SJSA1 (cell line): ENCODE measurements at regions not wholly inside any gene's neighbourhood (a gene's known extent, or its start where the extent isn't known, plus 50 kb on each side); places are given as distances from the start of the nearest gene placed in this dataset.
"Not testable (repeated sequence)": the region's sequence is repeated elsewhere in the genome, so short reads cannot be mapped to it uniquely, and the experiment has no call there.

ENCODE experiments used
- DNase-seq, 2 experiments: peaks; one replicate each; pipeline ENCODE4 v3.0.0-alpha.2; 2015 to 2020; ENCODE audit warnings: low spot score in 2 of 2, low read depth in 1 of 2
- H3K27ac ChIP-seq: fragments of 250-450 bp; sonication (Bioruptor Pico); 2 replicates; pipeline ENCODE4 v1.5.1; 2020; ENCODE audit warnings: mild to moderate bottlenecking, moderate library complexity
- H3K27me3 ChIP-seq: fragments of 250-450 bp; sonication (Bioruptor Pico); replicated peaks from 2 replicates; pipeline ENCODE4 v1.5.1; 2020; ENCODE audit warnings: mild to moderate bottlenecking, moderate library complexity
- H3K36me3 ChIP-seq: fragments of 250-450 bp; sonication (Bioruptor Pico); 2 replicates; pipeline ENCODE4 v1.5.1; 2020; ENCODE audit warnings: mild to moderate bottlenecking
- H3K4me1 ChIP-seq: fragments of 250-450 bp; sonication (Bioruptor Pico); replicated peaks from 2 replicates; pipeline ENCODE4 v1.6.1; 2021; ENCODE audit warnings: mild to moderate bottlenecking
- H3K4me3 ChIP-seq: fragments of 250-450 bp; sonication (Bioruptor Pico); 2 replicates; pipeline ENCODE4 v1.5.1; 2020; ENCODE audit warnings: mild to moderate bottlenecking
- H3K9me3 ChIP-seq: fragments of 250-450 bp; sonication (Bioruptor Pico); replicated peaks from 2 replicates; pipeline ENCODE4 v1.5.1; 2020; ENCODE audit warnings: mild to moderate bottlenecking

DNA sequence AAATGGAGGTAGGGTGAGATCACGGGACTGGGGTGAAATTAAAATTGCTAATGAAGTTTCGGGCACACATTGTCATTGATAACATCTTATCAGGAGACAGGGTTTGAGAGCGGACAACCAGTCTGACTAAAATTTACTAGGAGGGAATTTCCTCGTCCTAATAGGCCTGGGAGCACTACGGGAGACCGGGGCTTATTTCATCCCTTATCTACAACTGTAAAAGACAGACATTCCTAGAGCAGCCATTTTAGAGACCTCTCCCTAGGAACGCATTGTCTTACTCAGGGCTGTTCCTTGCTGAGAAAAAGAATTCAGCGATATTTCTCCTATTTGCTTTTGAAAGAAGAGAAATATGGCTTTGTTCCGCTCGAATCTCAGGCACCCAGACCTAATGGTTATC, 468.7 kb downstream of the CPS1 start:
- H3K27me3 ChIP-seq, H3K4me1 ChIP-seq, H3K27ac ChIP-seq, H3K4me3 ChIP-seq, H3K36me3 ChIP-seq, DNase-seq, H3K9me3 ChIP-seq: not testable (repeated sequence)

GRCh38 chr2:211026109-211026508, 469.7 kb downstream of the CPS1 start:
- no peak overlapping the region for H3K27ac ChIP-seq
- H3K36me3 ChIP-seq: no peaks in the 10 kb centered on the region
- DNase-seq: no peak
- H3K4me1 ChIP-seq: no peaks in the 10 kb centered on the region
- H3K9me3 ChIP-seq: no peaks in the 10 kb centered on the region
- H3K27me3 ChIP-seq: no peaks in the 10 kb centered on the region
- H3K4me3 ChIP-seq: no peak overlapping the region

- no peak overlapping the region for H3K27ac ChIP-seq
- DNase-seq: no peak
- H3K4me1 ChIP-seq: no peaks in the 10 kb centered on the region
- no peaks in the 10 kb centered on the region for H3K27me3 ChIP-seq
- H3K4me3 ChIP-seq: no peak overlapping the region
- no peaks in the 10 kb centered on the region for H3K36me3 ChIP-seq
- no peaks in the 10 kb centered on the region for H3K9me3 ChIP-seq
Observed at GRCh38 chr2:211027976-211028375, 471.6 kb downstream of the CPS1 start.

GRCh38 chr2:211033765-211034164, 477.4 kb downstream of the CPS1 start:
- Histone ChIP-seq H3K27me3 (no peaks in the 10 kb centered on the region), H3K27ac (no peak overlapping the region), H3K9me3 (no peaks in the 10 kb centered on the region), H3K36me3 (no peaks in the 10 kb centered on the region), H3K4me1 (no peaks in the 10 kb centered on the region), H3K4me3 (no peak overlapping the region)
- no peak for DNase-seq

- no peak overlapping the region for H3K4me3 ChIP-seq
- H3K9me3 ChIP-seq: no peaks in the 10 kb centered on the region
- no peaks in the 10 kb centered on the region for H3K4me1 ChIP-seq
- no peaks in the 10 kb centered on the region for H3K36me3 ChIP-seq
- H3K27ac ChIP-seq: no peak overlapping the region
- no peak for DNase-seq
- no peaks in the 10 kb centered on the region for H3K27me3 ChIP-seq
Observed at GRCh38 chr2:211035548-211036185, 479.3 kb downstream of the CPS1 start.

DNA sequence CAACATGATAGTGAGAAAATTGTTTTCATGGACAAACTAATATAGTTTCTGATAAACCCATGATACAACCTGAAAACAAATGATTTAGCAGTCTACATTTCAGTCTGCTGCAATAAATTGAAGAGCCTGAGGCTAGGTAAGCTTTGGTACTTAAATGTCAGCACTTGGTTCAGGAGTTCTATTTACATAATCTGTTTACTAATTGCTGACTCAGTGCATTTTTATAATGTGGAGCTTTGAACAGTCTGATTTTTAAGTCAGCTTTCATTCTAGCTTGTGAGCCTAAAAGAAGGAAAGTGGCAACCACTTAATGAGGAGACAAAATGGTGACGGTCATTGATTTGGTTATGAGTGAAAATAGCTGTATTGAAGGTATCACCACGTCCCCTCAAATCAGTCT, 488.6 kb downstream of the CPS1 start:
- H3K27me3 ChIP-seq: no peaks in the 10 kb centered on the region
- no peaks in the 10 kb centered on the region for H3K9me3 ChIP-seq
- no peak overlapping the region for H3K27ac ChIP-seq
- no peaks in the 10 kb centered on the region for H3K36me3 ChIP-seq
- H3K4me3 ChIP-seq: no peak overlapping the region
- no peak for DNase-seq
- H3K4me1 ChIP-seq: no peaks in the 10 kb centered on the region

GRCh38 chr2:211049321-211050018, 493.1 kb downstream of the CPS1 start:
- Histone ChIP-seq H3K4me1 (no peaks in the 10 kb centered on the region), H3K27ac (no peak overlapping the region), H3K27me3 (no peaks in the 10 kb centered on the region), H3K9me3 (no peaks in the 10 kb centered on the region), H3K4me3 (no peak overlapping the region), H3K36me3 (no peaks in the 10 kb centered on the region)
- DNase-seq: no peak

GRCh38 chr2:211055438-211055837, 499.0 kb downstream of the CPS1 start:
- no peak for DNase-seq
- no peak overlapping the region for H3K4me3 ChIP-seq
- H3K27ac ChIP-seq: no peak overlapping the region
- H3K36me3 ChIP-seq: no peaks in the 10 kb centered on the region
- H3K4me1 ChIP-seq: no peaks in the 10 kb centered on the region
- H3K27me3 ChIP-seq: no peaks in the 10 kb centered on the region
- H3K9me3 ChIP-seq: no peaks in the 10 kb centered on the region

DNA sequence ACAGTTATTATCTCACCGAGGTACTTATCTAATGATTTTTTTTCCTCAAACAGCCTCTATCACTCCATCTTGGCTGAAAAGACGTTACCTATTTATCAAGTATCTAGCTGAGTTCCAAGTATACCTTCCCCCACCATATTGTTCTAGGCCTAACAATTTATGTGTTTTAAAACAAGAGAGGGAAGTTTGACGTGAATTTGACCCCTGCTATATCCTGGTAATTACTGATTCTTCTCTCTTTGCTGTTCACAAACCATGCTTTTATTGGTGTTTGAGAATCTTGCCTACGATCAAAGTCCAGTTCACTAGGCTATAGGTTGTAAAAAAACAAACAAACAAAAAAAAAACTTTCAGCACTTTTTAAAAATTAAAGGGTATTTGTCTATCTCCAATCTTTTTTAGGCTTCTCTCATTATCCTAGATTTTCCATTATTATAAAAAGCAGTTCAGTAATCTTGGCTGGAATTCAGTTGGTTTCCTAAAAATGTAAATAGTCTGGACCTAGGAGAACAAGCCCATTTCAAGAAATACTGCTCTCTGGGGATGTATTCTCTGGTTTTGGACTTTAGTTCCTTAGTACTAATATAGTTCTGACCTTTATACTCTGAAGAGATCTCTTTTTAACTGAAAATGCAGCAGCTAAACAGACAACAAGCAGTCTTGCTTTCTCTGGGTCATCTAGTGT, 505.4 kb downstream of the CPS1 start:
- no peaks in the 10 kb centered on the region for H3K4me1 ChIP-seq
- no peaks in the 10 kb centered on the region for H3K36me3 ChIP-seq
- no peak overlapping the region for H3K4me3 ChIP-seq
- H3K9me3 ChIP-seq: no peaks in the 10 kb centered on the region
- no peak for DNase-seq
- no peak overlapping the region for H3K27ac ChIP-seq
- H3K27me3 ChIP-seq: no peaks in the 10 kb centered on the region

DNA sequence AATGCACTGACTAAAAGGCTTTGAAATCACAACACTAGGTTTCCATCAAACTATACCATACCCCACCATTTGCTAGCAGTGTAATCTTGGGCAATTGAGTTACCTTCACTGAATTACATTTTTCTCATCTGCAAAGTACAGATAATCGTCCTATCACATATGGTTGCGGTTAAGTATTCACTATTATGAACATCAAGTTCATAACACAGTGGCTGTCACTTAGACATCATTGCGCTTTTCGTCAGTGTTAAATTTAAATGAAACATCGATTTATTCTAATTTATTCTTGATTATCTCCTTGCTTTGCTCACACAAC, 505.9 kb downstream of the CPS1 start:
- Histone ChIP-seq H3K36me3 (no peaks in the 10 kb centered on the region), H3K9me3 (no peaks in the 10 kb centered on the region), H3K4me3 (no peak overlapping the region), H3K27ac (no peak overlapping the region), H3K27me3 (no peaks in the 10 kb centered on the region), H3K4me1 (no peaks in the 10 kb centered on the region)
- no peak for DNase-seq

DNA sequence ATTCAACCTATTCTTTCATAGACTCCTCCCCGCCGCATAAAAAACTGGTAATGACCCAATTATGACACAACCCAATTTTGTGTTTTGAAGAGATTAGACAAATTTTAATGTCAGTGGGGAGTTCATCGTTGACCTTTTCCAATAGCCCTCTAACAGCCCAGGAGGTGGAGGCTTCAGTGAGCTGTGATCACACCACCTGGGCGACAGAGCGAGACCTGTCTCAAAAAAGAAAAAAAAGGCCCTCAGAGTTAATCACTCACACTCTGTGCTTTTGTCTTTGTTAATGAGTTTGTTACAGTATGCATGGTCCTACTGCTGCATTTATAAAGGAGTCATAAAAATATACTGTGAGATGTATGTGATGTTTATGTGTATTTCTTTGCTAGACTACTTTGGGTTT, 510.6 kb downstream of the CPS1 start:
- Histone ChIP-seq H3K27me3 (no peaks in the 10 kb centered on the region), H3K36me3 (no peaks in the 10 kb centered on the region), H3K4me1 (no peaks in the 10 kb centered on the region), H3K4me3 (no peak overlapping the region), H3K9me3 (no peaks in the 10 kb centered on the region), H3K27ac (no peak overlapping the region)
- no peak for DNase-seq

DNA sequence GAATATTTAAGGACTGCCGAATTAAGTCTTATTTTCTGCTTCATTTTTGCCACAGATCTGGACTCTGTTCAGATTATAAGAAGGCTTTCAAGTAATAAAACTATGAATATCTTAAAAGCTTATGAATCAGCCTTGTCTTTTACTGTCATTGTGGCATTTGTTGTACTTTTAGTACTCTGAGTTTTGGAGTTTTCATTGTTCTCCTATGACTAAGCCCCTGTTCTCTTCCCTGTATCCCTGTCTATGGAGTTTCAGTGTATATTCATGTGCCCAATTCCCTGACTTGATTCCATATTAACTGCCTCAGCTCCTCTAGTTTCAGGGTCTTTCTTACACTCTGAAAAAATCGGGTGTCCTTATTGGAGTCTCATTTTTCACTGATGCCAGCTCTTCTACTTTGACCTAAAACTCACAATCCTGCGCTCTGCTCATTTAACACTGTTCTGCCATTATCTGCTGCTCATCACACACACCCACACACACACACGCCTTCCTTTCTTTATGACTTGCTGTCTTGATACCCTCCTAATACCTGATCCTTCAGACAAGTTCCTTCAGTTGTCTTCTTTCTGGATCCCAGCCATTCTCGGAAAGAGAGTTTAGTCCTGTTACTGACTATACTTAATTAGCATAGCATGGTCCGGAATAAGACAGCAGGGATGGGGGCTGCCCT, 511.8 kb downstream of the CPS1 start:
- H3K4me1 ChIP-seq: no peaks in the 10 kb centered on the region
- H3K27me3 ChIP-seq: no peaks in the 10 kb centered on the region
- no peaks in the 10 kb centered on the region for H3K9me3 ChIP-seq
- H3K27ac ChIP-seq: no peak overlapping the region
- H3K36me3 ChIP-seq: no peaks in the 10 kb centered on the region
- DNase-seq: no peak
- no peak overlapping the region for H3K4me3 ChIP-seq

DNA sequence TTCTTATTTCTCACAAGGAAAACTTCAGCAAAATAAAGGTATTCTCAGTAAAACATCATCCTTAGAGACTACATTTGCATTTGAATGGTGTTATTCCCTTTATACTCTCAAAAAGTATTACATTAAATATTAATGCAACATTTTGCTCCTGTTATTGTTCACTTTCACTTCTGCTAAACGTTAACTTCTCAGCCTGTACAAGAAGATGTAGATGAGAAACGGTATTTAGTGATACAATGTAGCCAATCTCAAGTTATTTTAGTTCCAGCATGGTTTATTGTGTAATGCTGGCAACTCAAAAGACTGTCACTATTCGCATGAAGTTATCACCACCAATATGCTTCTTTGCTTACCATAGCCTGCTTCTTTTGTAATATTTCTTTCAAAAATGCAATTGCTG, 514.1 kb downstream of the CPS1 start:
- no peak overlapping the region for H3K4me3 ChIP-seq
- no peaks in the 10 kb centered on the region for H3K9me3 ChIP-seq
- H3K36me3 ChIP-seq: no peaks in the 10 kb centered on the region
- H3K27ac ChIP-seq: no peak overlapping the region
- no peak for DNase-seq
- no peaks in the 10 kb centered on the region for H3K27me3 ChIP-seq
- H3K4me1 ChIP-seq: no peaks in the 10 kb centered on the region

DNA sequence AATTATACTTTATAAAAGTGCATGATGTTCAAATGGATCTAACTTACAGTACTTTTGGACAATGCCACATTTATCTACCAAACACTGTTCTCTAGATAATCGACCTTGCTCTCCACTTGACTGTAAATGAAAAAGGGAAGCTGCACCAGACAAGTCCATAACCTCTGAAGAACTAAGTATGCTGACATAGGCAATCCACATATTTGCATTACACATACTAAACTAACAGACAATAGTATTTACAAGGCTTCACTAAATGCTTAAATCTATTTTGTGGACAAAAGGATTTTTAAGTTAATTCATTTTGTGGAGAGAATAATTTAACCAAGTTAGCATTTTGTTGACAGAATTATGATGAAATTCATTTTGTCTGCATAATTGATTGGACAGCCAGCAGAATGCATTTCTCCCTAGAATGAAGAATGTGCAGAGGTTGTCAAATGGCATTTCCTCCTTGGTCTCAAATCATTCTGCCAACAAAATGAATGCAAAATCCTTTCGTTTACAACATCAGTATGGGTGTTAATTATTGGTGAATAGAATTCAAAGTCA, 520.9 kb downstream of the CPS1 start:
- H3K4me3 ChIP-seq: no peak overlapping the region
- H3K4me1 ChIP-seq: no peaks in the 10 kb centered on the region
- DNase-seq: no peak
- H3K27ac ChIP-seq: no peak overlapping the region
- 0 out of 2 replicates have a peak, but pooled peaks cover 2% of the 10 kb centered on the region for H3K27me3 ChIP-seq
- no peaks in the 10 kb centered on the region for H3K36me3 ChIP-seq
- no peaks in the 10 kb centered on the region for H3K9me3 ChIP-seq
